Type B pancreatic cell (in vitro differentiated cells): ENCODE measurements at regions not wholly inside any gene's neighbourhood (a gene's known extent, or its start where the extent isn't known, plus 50 kb on each side); places are given as distances from the start of the nearest gene placed in this dataset.

Experiments used
- DNase-seq: peaks from one replicate; pipeline ENCODE4 v3.0.0; 2021; ENCODE audit warnings: mixed read lengths; ENCODE audit not compliant: unreplicated experiment; ENCODE audit errors: extremely low spot score
- H3K27ac Mint-ChIP-seq: 2 replicates; pipeline ENCODE4 v1.8.0; 2021; ENCODE audit warnings: mild to moderate bottlenecking, mixed read lengths
- H3K27me3 Mint-ChIP-seq: 2 replicates; pipeline ENCODE4 v1.8.0; 2021; ENCODE audit warnings: mixed read lengths
- H3K36me3 Mint-ChIP-seq: 2 replicates; pipeline ENCODE4 v1.8.0; 2021; ENCODE audit warnings: mixed read lengths
- H3K4me1 Mint-ChIP-seq: one replicate; pipeline ENCODE4 v1.8.0; 2021; ENCODE audit warnings: mixed read lengths; ENCODE audit not compliant: unreplicated experiment
- H3K4me3 Mint-ChIP-seq: 2 replicates; pipeline ENCODE4 v1.8.0; 2021; ENCODE audit warnings: mild to moderate bottlenecking, mixed read lengths
- H3K9me3 Mint-ChIP-seq: 2 replicates; pipeline ENCODE4 v1.8.0; 2021; ENCODE audit warnings: mixed read lengths
- CTCF ChIP-seq: fragments of 200-600 bp; sonication (generic); conservative IDR thresholded peaks from 2 replicates; pipeline ENCODE4 v1.5.0; 2021; ENCODE audit warnings: antibody characterized with exemption, mild to moderate bottlenecking

GRCh38 chr3:30282154-30282696, 324.2 kb upstream of the TGFBR2 start:
- Mint-ChIP-seq H3K4me3 (no peak overlapping the region), H3K4me1 (peaks cover 5% of the 10 kb centered on the region), H3K36me3 (peaks cover 3% of the 10 kb centered on the region), H3K9me3 (peaks cover 5% of the 10 kb centered on the region), H3K27ac (no peak overlapping the region), H3K27me3 (no peaks in the 10 kb centered on the region)
- no peak for TF ChIP-seq CTCF
- no peak for DNase-seq

DNA sequence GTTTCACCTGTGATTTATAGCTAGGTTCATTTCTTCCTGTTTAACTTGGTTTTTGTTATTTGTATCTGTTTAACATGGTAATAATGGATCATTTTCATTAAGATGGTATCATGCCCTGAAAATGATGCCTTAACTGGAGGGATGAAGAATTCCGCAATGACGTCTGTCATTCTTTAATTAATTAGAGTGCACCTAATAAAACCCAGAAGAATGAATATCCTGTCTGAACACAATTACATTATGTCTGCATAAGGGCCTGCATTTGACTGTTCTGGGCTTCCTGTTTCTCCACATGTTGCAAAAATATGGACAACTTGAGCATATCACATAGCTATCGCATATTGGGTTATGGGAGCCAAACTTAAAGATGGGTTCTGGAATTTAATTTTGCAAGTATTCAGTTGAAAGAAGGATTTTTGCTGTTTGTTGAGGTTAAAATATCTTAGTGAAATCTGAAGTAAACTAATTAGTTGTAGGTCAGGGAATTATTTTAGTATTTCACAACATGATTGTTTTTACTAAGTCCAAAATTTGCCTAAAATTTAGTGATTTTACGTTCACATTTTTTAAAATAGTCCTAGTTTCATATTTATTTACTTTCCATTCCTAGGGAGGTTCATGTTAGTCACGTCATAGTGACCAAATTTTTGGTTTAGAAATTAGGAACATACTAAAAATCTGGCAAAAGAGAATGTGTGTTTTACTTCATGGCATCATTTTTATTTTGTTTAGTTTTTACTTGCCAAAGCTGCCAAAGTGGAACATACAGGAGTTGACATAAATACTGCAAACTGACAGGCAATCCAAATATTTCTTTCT, 321.0 kb upstream of the TGFBR2 start:
- H3K27me3 Mint-ChIP-seq, result no peaks in the 10 kb centered on the region
- no peaks in the 10 kb centered on the region for H3K9me3 Mint-ChIP-seq
- no peak overlapping the region for H3K27ac Mint-ChIP-seq
- H3K4me3 Mint-ChIP-seq, result no peak overlapping the region
- H3K36me3 Mint-ChIP-seq, result no peaks in the 10 kb centered on the region
- no peak for DNase-seq
- TF ChIP-seq CTCF, result no peak
- peaks cover 18% of the 10 kb centered on the region for H3K4me1 Mint-ChIP-seq

- Mint-ChIP-seq H3K9me3 (no peaks in the 10 kb centered on the region), H3K4me3 (no peak overlapping the region), H3K36me3 (no peaks in the 10 kb centered on the region), H3K4me1 (peaks cover 18% of the 10 kb centered on the region), H3K27me3 (no peaks in the 10 kb centered on the region), H3K27ac (no peak overlapping the region)
- no peak for DNase-seq
- no peak for TF ChIP-seq CTCF
Measured at GRCh38 chr3:30286007-30286669, 320.3 kb upstream of the TGFBR2 start.

DNA sequence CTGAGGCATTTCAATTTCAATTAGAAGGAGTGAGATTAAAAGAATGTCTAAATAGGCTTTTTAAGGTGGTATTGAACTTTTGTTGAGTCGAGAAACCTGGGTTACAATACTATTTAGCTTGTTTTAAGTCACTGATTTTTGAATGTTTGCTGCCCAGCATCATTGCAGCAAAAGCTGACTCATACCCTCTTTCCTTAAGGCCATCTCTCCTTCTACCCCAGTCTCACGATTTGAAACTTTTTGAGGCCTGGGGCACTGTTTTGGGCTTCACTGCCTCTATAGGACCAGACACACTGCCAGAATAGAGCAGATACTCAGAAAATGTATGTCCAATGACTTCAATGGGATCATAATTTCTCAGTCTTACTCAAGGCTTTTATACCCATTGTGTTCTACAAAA, 319.6 kb upstream of the TGFBR2 start:
- Mint-ChIP-seq H3K36me3 (no peaks in the 10 kb centered on the region), H3K4me1 (peaks cover 18% of the 10 kb centered on the region), H3K4me3 (no peak overlapping the region), H3K27me3 (no peaks in the 10 kb centered on the region), H3K27ac (no peak overlapping the region), H3K9me3 (no peaks in the 10 kb centered on the region)
- TF ChIP-seq CTCF, result no peak
- DNase-seq, result no peak

GRCh38 chr3:30288830-30289229, 317.6 kb upstream of the TGFBR2 start:
- Mint-ChIP-seq H3K36me3 (no peaks in the 10 kb centered on the region), H3K4me3 (peak overlapping the region; percentile 21), H3K4me1 (peaks cover 18% of the 10 kb centered on the region), H3K27me3 (no peaks in the 10 kb centered on the region), H3K27ac (no peak overlapping the region), H3K9me3 (no peaks in the 10 kb centered on the region)
- TF ChIP-seq CTCF, result no peak
- no peak for DNase-seq
